ENCODE measurements at regions not wholly inside any gene's neighbourhood (a gene's known extent, or its start where the extent isn't known, plus 50 kb on each side); places are given as distances from the start of the nearest gene placed in this dataset.
"Not testable (repeated sequence)": the region's sequence is repeated elsewhere in the genome, so short reads cannot be mapped to it uniquely, and the experiment has no call there.

DNA sequence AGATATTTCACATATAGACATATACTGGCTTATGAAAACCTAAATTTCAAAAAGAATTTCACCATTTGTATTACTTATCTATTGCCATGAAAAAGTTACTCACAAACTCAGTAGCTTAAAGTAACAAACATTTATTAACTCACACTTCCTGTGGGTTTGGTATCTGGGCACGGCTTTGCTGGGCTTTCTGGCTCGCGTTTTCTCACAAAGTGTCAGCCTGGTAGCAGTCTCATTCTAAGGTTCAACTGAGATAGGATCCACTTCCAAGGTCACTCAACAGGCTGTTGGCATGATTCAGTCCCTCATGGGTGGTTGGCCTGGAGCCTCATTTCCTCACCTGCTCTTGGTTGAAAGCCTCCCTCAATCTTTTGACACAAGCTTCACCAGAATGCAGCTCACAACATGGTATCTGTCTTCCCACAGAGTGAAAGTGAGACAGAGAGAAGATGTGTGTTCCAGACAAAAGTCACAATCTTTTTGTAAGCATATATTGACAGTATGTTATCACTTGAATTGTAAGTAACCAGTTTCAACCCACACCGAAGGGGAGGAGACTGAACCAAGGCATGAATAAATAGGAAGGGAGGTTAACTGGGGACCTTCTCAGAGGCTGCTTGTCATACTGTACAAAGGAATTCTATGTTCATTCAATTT is 1065.8 kb upstream of the SPRY2 start:
- no peak for DNase-seq

DNA sequence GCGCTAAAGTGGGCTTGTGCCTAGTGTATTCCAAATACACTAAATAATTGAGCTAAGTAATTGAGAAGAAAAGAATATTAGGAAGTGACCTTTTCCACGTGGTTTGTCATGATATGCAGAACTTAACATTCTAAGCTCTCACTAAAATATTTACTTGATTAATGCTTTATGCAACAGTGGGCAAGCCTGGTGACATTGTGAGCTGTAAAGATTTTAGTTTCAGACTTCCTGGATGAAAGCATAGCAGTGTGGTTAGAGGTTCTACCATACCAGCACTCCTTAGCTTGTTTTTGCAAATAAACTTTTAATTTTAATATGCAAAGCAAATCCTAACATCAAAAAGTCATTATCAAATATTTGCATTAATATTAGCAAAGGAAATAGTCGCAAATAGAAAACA is 1065.1 kb upstream of the SPRY2 start:
- DNase-seq, result no peak

DNA sequence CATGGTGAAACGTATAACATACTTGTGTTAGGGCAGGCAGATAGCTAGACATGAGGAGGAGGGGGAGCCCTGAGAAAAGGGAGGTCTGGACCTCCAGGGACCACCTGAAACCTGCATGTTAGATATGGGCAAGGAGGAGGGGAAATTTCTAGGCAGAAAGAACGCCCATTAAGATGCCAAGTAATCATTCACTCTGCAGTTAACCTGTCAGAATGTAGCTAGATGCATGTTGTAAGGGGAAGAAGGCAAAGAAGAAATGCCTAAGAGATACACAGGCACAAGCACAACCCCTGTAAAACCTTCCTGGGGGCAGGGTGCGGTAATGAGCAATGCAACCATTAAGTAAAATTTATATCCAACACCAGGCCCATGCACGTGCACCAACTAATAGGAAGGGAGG is 1055.3 kb upstream of the SPRY2 start:
- DNase-seq, result no peak

DNA sequence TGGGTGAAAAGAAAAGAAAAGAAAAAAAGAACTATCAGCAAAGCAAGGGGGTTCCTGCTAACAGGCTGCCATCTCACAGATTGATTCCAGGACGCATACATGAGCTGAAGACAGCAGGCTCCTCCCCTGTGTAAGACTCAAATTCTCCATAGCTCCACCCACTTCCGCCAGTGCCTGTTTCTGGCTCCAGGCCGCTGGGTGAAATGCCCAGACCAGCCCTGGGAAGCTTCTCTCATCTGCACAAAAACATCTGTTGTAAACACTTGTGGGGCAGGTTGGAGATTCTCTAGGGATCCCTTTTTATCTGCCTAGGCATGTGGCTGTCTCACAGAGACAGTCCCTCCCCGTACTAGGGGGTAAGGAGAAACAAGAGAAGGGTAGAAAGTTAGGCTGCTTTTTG is 1054.4 kb upstream of the SPRY2 start:
- DNase-seq, result no peak

- no peak for DNase-seq
Observed at GRCh38 chr13:81394640-81395039, 1053.7 kb upstream of the SPRY2 start.

GRCh38 chr13:81393721-81394120 is 1052.8 kb upstream of the SPRY2 start:
- no peak for DNase-seq

- DNase-seq, result no peak
Observed at GRCh38 chr13:81393110-81393509, 1052.2 kb upstream of the SPRY2 start.

GRCh38 chr13:81388400-81388799 is 1047.5 kb upstream of the SPRY2 start:
- no peak for DNase-seq

GRCh38 chr13:81383444-81383843 is 1042.5 kb upstream of the SPRY2 start:
- DNase-seq, result no peak

DNA sequence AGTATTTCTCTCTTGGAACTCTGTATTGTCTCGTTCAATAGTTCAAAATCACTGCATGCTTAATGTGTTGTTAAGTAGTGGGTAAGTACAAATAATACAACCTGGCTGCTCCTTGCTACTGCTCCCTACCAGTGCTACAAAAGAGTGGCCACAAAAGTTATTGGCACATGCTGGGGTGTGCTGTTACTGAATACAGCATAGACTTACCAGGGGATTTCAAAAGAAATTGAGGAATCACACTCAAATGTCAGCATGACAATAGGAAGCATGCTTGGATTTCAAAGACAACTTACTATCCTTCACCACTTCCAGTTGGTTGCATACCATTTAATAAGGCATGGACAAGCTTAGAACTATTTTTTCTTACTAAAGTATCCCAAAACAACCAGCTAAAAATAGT is 1041.3 kb upstream of the SPRY2 start:
- DNase-seq, result no peak

DNA sequence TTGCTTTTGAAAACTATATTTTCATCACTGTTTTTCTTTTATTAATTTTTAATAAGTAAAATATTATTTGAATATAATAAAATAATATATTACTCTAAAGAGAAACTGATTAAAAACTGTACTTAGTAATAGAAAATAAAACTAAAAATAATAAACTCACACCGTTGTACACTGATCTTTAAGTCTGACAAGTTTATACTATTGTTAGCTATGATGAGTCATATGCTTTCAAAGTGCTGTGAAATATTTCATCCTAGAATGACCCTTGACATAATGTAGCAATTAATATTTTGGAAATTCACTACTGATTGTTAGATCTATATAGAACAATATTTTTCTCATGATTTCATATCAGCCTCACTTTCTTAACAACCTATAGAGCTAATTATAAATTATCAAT is 1040.6 kb upstream of the SPRY2 start:
- no peak for DNase-seq

- no peak for DNase-seq
Observed at GRCh38 chr13:81379183-81379582, 1038.3 kb upstream of the SPRY2 start.

DNA sequence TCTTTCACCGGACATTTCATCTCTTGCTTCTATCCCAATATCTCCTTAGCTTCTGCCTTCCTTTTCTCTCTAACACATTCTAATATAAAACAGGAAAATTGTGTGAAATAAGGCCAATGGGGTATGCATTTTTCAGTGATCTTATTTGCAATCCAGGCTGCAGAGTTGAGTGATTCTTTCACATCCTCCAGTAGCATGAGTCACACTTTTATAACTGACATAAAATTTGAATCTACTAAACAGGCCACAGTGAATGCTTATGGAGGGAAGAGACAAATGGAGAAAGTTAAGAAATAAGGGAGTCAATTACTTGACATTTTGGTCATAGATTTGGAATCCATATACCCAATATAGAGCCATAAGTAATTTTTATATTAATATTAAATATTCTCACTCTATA is 1037.0 kb upstream of the SPRY2 start:
- no peak for DNase-seq

DNA sequence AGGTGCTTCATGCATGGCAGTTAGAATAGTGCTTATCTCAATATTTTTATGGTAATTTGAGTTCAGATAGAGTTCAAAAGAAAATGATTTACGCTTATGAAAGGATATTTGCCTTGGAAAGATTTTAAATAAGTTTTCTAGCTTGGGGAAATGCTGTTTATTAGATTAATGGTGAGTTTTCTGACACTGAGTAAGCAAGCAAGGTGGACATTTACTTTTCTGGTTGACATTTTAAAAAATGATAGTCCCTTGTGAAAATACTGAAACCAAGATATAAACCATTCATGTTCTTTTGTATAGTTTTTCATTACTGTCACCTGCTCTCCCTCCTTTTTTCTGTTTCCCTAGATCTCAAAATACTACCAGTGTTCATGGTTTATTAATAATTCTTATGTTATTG is 1034.8 kb upstream of the SPRY2 start:
- DNase-seq, result no peak

DNA sequence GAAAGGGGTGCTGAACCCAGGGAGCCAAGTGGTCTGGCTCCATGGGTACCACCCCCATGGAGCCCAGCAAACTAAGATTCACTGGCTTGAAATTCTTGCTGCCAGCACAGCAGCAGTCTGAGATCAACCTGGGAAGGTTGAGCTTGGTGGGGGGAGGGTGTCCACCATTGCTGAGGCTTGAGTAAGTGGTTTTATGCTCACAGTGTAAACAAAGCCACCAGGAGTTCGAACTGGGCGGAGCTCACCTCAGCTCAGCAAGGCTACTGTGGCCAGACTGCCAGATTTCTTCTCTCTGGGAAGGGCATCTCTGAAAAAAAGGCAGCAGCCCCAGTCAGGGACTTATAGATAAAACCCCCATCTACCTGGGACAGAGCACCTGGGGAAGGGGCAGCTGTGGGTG is 1021.8 kb upstream of the SPRY2 start:
- not testable (repeated sequence) for DNase-seq

DNA sequence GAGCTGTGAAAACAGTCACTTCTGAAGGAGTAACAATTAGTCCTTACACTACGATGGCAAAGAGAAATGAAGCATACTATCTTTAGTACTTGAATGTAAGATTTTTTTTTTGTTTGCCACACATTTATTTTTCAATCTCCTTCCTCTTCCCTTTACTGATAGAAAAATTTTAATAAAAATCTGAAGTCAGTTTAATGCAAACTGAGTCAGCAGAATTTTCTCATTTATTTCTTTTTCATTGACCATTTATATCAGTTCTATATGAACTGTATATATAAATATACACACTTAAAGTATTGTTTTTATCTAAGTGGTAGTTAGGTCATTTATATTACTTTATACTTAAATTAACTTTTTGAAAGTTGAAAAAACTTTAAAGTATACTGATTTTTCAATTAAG is 1009.1 kb upstream of the SPRY2 start:
- DNase-seq, result no peak

DNA sequence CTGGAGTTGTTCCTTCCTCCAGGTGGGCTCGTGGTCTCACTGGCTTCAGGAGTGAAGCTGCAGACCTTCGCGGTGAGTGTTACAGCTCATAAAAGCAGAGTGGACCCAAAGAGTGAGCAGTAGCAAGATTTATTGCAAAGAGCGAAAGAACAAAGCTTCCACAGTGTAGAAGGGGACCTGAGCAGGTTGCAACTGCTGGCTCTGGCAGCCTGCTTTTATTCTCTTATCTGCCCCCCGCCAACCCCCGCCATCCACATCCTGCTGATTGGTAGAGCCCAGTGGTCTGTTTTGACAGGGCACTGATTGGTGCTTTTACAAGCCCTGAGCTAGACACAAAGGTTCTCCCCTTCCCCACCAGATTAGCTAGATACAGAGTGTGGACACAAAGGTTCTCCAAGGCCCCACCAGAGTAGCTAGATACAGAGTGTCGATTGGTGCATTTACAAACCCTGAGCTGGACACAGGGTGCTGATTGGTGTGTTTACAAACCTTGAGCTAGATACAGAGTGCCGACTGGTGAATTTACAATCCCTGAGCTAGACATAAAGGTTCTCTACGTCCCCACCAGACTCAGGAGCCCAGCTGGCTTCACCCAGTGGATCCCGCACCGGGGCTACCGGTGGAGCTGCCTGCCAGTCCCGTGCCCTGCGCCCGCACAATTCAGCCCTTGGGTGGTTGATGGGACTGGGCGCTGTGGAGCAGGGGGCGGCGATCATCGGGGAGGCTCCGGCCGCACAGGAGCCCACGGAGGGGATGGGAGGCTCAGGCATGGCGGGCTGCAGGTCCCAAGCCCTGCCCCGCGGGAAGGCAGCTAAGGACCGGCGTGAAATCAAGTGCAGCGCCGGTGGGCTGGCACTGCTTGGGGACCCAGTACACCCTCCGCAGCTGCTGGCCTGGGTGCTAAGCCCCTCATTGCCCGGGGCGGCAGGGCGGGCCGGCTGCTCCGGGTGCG is 999.5 kb upstream of the SPRY2 start:
- peak; percentile 5 for DNase-seq

DNA sequence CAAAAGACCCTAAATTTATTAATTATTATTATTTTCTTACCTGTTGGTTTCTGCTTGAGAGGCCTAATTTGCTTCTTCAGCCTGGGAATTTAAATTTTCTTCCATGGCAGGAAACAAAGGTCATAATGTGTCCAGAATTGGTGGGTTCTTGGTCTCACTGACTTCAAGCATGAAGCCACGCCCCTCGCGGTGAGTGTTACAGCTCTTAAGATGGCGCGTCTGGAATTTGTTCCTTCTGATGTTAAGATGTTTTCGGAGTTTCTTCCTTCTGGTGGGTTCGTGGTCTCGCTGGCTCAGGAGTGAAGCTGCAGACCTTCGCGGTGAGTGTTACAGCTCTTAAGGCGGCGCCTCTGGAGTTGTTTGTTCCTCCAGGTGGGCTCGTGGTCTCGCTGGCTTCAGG is 998.7 kb upstream of the SPRY2 start:
- not testable (repeated sequence) for DNase-seq

GRCh38 chr13:81334481-81334880 is 993.6 kb upstream of the SPRY2 start:
- DNase-seq, result no peak

DNA sequence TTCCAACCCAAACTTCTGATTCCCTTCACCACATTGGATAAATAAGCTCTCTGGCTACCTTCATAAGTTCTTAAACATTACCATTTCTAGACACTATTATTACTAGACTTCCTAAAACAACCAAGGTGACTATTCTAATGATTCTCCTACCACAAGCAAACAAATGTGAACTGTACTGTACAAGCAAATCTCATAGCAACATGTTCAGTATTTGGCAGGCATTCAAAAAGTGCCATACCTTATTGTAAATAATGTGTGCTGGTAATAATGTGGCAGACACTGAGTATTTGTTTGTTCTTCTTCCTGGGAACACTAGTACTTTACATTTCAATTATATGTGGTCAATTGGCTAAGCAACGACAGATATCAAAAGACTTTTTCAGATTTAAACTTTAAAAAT is 986.0 kb upstream of the SPRY2 start:
- no peak for DNase-seq

- no peak for DNase-seq
Observed at GRCh38 chr13:81320516-81320915, 979.6 kb upstream of the SPRY2 start.

- DNase-seq, result no peak
Observed at GRCh38 chr13:81319351-81319750, 978.4 kb upstream of the SPRY2 start.

- DNase-seq, result no peak
Observed at GRCh38 chr13:81318231-81319019, 977.5 kb upstream of the SPRY2 start.

DNA sequence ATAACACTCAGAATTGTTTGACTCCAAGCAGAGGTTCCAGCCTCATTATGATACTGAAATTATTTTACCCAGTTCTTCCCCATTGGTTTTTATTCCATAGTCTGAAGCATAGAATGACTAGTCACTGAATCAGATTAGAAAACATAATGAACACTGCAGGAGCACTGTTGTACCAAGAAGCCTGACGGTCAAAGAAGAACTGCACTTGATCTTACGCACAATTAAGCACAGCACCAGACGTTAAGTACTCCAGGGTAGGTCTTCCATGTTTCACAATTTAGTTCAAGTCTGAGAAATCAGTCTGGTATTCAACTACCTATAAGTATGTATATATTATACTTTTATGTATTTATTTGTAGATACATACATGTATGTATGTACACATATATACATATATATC is 973.5 kb upstream of the SPRY2 start:
- no peak for DNase-seq

Measured in activated gamma-delta T cell (primary cell).